ENCODE measurements at regions not wholly inside any gene's neighbourhood (a gene's known extent, or its start where the extent isn't known, plus 50 kb on each side); places are given as distances from the start of the nearest gene placed in this dataset.

DNA sequence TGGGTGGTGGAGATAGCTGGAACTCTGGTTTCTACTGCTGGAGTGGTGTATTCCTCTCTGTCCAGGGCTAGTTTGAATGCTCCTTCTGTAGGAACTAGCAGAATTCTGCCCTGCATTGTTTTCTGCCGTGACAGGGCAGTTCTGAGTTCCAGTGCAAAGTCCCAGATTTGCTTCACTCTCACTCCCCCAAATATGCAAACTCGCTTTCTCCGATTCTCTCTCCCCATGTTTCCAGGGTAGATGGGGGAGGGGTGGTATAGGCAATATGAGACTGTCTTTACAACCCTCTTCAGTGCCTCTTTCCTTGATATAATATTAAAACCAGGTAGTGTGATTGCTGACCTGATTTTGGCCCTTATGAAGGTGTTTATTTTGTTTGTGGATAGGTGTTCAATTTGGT, 693.3 kb upstream of the GRM3 start:
- TF ChIP-seq, protein P1, sequence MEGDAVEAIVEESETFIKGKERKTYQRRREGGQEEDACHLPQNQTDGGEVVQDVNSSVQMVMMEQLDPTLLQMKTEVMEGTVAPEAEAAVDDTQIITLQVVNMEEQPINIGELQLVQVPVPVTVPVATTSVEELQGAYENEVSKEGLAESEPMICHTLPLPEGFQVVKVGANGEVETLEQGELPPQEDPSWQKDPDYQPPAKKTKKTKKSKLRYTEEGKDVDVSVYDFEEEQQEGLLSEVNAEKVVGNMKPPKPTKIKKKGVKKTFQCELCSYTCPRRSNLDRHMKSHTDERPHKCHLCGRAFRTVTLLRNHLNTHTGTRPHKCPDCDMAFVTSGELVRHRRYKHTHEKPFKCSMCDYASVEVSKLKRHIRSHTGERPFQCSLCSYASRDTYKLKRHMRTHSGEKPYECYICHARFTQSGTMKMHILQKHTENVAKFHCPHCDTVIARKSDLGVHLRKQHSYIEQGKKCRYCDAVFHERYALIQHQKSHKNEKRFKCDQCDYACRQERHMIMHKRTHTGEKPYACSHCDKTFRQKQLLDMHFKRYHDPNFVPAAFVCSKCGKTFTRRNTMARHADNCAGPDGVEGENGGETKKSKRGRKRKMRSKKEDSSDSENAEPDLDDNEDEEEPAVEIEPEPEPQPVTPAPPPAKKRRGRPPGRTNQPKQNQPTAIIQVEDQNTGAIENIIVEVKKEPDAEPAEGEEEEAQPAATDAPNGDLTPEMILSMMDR (IDR thresholded peaks at IDR 0.05; ENCODE audit: unreplicated experiment) = no peak
- no peak overlapping the region for H3K4me3 Mint-ChIP-seq
- H3K9me3 Mint-ChIP-seq = peaks cover 32% of the 10 kb centered on the region
- H3K36me3 Mint-ChIP-seq = peaks cover 4% of the 10 kb centered on the region
- peaks cover 4% of the 10 kb centered on the region for H3K27me3 Mint-ChIP-seq (ENCODE audit: low read depth)
- no peak overlapping the region for H3K27ac Mint-ChIP-seq
- no peaks in the 10 kb centered on the region for H3K4me1 Mint-ChIP-seq
- DNase-seq (ENCODE audit: low spot score in 2 of 2, unreplicated experiment in 2 of 2) = no peak

DNA sequence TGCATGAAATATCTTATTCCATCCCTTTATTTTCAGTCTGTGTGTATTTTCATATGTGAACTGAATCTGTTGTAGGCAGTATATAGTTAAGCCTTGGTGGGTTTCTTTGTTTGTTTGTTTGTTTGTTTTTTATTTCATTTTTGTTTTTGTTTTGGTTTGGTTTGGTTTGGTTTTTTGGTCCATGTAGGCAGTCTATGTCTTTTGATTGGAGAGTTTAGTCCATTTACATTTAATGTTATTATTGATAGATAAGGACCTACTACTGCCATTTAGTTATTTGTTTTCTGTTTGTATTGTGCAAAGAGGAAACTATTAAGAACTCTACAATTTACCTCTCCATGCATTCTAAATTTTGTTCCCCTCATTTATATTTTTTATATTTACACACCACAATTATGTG, 695.9 kb upstream of the GRM3 start:
- Mint-ChIP-seq H3K4me1 (no peaks in the 10 kb centered on the region), H3K27ac (no peak overlapping the region), H3K9me3 (peaks cover 33% of the 10 kb centered on the region), H3K4me3 (no peak overlapping the region), H3K27me3 (ENCODE audit: low read depth) (no peaks in the 10 kb centered on the region), H3K36me3 (peaks cover 4% of the 10 kb centered on the region)
- TF ChIP-seq, protein P1 (IDR thresholded peaks at IDR 0.05; ENCODE audit: unreplicated experiment) = no peak
- no peak for DNase-seq (ENCODE audit: low spot score in 2 of 2, unreplicated experiment in 2 of 2)

DNA sequence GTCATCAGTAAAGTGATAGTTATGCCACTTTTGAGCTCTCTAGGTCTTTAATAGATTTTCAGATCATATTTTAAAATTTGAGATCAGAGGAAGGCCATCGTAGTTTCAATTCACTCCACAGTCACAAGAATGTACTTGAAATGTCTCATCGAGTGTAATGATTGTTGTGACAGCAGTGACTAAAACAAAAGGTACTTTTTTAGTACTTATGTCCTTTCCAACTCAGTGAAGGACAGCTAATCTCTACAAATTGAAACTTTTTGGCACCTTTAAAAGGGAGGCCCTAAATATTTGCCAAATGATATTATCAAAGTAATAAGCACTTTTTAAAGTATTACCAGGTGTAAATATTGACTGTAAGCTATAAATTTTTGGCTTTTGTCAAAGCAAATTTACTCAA, 702.9 kb upstream of the GRM3 start:
- TF ChIP-seq, protein P1 (IDR thresholded peaks at IDR 0.05; ENCODE audit: unreplicated experiment) = no peak
- no peaks in the 10 kb centered on the region for H3K36me3 Mint-ChIP-seq
- H3K27ac Mint-ChIP-seq = no peak overlapping the region
- H3K27me3 Mint-ChIP-seq (ENCODE audit: low read depth) = no peaks in the 10 kb centered on the region
- DNase-seq (ENCODE audit: low spot score in 2 of 2, unreplicated experiment in 2 of 2) = no peak
- no peak overlapping the region for H3K4me3 Mint-ChIP-seq
- peaks cover 14% of the 10 kb centered on the region for H3K9me3 Mint-ChIP-seq
- no peaks in the 10 kb centered on the region for H3K4me1 Mint-ChIP-seq

DNA sequence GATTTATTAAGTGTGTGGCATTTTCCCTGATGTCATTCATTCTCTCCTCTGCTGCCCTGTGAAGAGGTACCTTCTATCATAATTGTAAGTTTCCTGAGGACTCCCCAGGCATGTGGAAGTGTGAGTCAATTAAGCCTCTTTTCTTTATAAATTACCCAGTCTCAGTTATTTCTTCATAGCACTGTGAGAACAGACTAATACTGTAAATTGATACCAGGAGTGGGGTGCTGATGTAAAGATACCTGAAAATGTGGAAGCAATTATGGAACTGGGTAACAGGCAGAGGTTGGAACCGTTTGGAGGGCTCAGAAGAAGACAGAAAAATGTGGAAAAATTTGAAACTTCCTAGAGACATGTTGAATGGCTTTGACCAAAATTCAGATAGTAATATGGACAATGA, 711.8 kb upstream of the GRM3 start:
- H3K4me3 Mint-ChIP-seq = no peak overlapping the region
- DNase-seq (ENCODE audit: low spot score in 2 of 2, unreplicated experiment in 2 of 2) = no peak
- no peaks in the 10 kb centered on the region for H3K27me3 Mint-ChIP-seq (ENCODE audit: low read depth)
- H3K4me1 Mint-ChIP-seq = no peaks in the 10 kb centered on the region
- peaks cover 3% of the 10 kb centered on the region for H3K36me3 Mint-ChIP-seq
- H3K9me3 Mint-ChIP-seq = peaks cover 32% of the 10 kb centered on the region
- TF ChIP-seq, protein P1 (IDR thresholded peaks at IDR 0.05; ENCODE audit: unreplicated experiment) = no peak
- H3K27ac Mint-ChIP-seq = no peak overlapping the region

DNA sequence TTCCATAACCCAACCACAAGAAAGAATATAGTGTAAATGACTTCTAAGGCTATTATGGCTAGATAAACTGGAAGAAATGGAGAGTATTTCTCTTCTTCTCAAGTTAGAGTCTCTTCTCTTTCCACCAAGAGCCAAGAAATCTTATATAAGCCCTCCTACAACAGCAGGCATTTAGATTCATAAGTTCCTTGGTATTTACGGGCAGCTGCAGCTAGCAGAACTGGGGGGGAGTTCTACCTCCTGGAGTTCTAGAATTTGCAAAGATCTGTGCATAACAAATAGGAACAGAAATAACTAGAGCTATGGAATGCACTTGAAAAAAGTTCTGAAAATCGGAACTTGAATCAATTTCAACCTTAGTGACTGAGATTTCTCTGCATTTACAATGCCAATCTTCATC, 715.2 kb upstream of the GRM3 start:
- peaks cover 3% of the 10 kb centered on the region for H3K36me3 Mint-ChIP-seq

More for the DNA sequence above, 715.2 kb upstream of the GRM3 start:
- no peaks in the 10 kb centered on the region for H3K4me1 Mint-ChIP-seq
- H3K27me3 Mint-ChIP-seq (ENCODE audit: low read depth) = no peaks in the 10 kb centered on the region
- TF ChIP-seq, protein P1 (IDR thresholded peaks at IDR 0.05; ENCODE audit: unreplicated experiment) = no peak
- no peak for DNase-seq (ENCODE audit: low spot score in 2 of 2, unreplicated experiment in 2 of 2)
- peaks cover 13% of the 10 kb centered on the region for H3K9me3 Mint-ChIP-seq
- no peak overlapping the region for H3K27ac Mint-ChIP-seq
- no peak overlapping the region for H3K4me3 Mint-ChIP-seq
